ENCODE measurements at regions not wholly inside any gene's neighbourhood (a gene's known extent, or its start where the extent isn't known, plus 50 kb on each side); places are given as distances from the start of the nearest gene placed in this dataset.

DNA sequence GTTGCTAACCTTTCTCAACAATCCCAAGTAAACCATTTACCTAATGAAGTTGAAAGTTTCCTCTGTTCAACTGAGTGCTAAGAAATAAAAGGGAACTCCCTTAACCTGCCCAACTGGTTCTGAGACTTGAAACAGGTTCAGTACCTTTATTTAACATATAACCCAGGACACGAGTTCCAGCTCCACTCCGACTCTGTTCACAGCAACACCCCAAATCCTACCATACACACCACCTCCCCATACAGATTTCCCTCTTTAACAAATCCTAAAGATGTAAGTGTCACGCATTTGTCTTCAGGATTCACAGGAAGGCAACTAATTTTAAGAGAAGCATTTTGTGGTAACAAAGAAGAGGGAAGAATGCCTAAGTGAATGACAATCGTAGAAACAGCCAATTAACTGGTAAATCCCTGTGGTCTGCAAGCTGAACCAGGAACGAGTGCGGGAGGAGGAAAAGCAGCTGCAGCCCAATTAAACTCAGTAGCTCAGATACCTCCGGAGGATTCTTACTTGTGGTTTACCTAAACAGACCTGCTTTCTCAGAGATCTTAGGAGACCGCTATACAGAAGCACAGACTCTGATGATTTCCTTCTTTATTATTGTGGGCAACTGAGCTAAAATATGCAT, 134.5 kb upstream of the MAGI3 start:
- TF ChIP-seq, protein P1, sequence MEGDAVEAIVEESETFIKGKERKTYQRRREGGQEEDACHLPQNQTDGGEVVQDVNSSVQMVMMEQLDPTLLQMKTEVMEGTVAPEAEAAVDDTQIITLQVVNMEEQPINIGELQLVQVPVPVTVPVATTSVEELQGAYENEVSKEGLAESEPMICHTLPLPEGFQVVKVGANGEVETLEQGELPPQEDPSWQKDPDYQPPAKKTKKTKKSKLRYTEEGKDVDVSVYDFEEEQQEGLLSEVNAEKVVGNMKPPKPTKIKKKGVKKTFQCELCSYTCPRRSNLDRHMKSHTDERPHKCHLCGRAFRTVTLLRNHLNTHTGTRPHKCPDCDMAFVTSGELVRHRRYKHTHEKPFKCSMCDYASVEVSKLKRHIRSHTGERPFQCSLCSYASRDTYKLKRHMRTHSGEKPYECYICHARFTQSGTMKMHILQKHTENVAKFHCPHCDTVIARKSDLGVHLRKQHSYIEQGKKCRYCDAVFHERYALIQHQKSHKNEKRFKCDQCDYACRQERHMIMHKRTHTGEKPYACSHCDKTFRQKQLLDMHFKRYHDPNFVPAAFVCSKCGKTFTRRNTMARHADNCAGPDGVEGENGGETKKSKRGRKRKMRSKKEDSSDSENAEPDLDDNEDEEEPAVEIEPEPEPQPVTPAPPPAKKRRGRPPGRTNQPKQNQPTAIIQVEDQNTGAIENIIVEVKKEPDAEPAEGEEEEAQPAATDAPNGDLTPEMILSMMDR (IDR thresholded peaks at IDR 0.05): no peak
- TF ChIP-seq POLR2A (IDR thresholded peaks at IDR 0.05): peak in 2 of 3 donors; percentile 17

Data from body of pancreas (tissue), 4 donors.